ENCODE measurements at regions not wholly inside any gene's neighbourhood (a gene's known extent, or its start where the extent isn't known, plus 50 kb on each side); places are given as distances from the start of the nearest gene placed in this dataset.

DNA sequence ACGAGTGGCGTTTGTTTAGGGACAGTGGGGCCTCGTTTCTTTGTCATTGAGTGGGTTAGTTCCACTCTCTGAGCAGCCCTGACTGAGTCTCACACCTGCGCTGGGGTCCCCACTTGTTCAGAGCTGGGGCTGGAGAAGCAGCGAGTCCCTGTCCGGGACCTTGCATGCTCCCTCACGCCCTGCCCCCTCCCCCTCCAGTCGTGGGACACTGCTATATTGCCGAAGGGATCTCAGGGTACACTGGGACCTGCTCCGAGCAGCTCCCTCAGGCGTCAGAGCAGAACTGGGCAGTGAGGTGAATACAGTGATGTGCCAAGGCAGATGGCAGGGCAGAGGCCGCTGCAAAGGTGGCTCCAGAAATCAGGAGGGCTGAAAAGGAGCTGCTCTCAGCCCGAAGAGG lies 59.9 kb upstream of the KLF13 start:
- H3K27ac ChIP-seq, result no peak overlapping the region

DNA sequence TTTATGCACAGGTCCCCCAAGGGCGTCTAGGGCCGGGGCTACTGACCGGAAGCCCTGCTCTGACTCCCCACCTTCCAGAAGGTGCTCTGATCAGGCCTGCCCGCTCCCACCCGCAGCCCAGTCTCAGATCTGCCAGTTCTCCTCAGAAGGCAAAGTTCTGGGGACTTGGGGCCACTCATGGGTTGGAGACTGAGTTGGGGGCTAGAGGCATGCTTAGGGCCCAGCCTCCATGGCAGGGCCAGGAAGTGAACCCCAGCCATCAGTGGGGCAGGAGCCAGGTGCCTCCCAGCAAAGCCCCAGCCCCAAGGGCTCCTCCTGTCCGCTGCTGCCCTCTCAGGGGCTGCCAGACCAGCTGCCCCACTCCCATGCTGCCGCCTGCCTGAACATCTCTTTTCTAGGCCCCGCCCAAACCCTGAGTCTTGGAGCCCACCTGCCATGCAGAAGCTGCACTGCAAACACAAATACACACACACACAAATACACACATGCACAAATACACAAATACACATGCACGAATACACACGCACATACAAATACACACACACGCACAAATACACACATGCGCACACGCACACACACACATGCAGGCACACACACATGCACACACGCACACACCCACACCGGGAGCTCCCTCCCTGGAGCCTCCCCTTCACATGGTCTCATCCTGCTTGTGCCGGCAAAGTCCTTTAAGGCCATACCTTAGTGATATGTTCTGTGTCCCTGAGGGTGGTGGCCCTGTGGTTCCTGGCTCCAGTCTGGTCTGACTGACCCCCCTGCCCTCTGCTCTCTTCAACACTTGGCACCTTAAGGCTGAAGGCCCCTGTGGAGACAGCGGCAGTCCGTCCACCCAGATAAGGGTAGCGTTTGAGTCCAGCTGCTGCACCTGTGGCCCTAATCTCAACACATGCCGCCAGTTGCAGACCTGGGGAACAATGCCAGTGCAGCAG lies 59.2 kb upstream of the KLF13 start:
- no peak for TF ChIP-seq POLR2A (IDR thresholded peaks at IDR 0.05)
- TF ChIP-seq, protein P1, sequence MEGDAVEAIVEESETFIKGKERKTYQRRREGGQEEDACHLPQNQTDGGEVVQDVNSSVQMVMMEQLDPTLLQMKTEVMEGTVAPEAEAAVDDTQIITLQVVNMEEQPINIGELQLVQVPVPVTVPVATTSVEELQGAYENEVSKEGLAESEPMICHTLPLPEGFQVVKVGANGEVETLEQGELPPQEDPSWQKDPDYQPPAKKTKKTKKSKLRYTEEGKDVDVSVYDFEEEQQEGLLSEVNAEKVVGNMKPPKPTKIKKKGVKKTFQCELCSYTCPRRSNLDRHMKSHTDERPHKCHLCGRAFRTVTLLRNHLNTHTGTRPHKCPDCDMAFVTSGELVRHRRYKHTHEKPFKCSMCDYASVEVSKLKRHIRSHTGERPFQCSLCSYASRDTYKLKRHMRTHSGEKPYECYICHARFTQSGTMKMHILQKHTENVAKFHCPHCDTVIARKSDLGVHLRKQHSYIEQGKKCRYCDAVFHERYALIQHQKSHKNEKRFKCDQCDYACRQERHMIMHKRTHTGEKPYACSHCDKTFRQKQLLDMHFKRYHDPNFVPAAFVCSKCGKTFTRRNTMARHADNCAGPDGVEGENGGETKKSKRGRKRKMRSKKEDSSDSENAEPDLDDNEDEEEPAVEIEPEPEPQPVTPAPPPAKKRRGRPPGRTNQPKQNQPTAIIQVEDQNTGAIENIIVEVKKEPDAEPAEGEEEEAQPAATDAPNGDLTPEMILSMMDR (IDR thresholded peaks at IDR 0.05), result no peak
- intact Hi-C loops (cut with DNase I; ENCODE audit: low total_unique reads), result no loop called here
- no peaks in the 10 kb centered on the region for H3K9me3 ChIP-seq
- H3K36me3 ChIP-seq (ENCODE audit: low read depth, missing control alignments), result no peaks in the 10 kb centered on the region
- no peak overlapping the region for H3K4me3 ChIP-seq
- peak; percentile 8 for DNase-seq
- no peak overlapping the region for H3K27ac ChIP-seq
- peaks cover 5% of the 10 kb centered on the region for H3K4me1 ChIP-seq
- no peaks in the 10 kb centered on the region for H3K27me3 ChIP-seq
- 81 to 95% methylated on average over 12 to 20 of the region's 20 CpGs for WGBS, 2 donors

More for the DNA sequence above, 59.9 kb upstream of the KLF13 start:
- H3K4me3 ChIP-seq, result no peak overlapping the region
- no peaks in the 10 kb centered on the region for H3K9me3 ChIP-seq
- TF ChIP-seq, protein P1 (IDR thresholded peaks at IDR 0.05), result no peak
- no peak for TF ChIP-seq POLR2A (IDR thresholded peaks at IDR 0.05)
- no peaks in the 10 kb centered on the region for H3K36me3 ChIP-seq (ENCODE audit: low read depth, missing control alignments)
- 86 to 88% methylated on average over 6 to 13 of the region's 13 CpGs for WGBS, 2 donors
- intact Hi-C loops (cut with DNase I; ENCODE audit: low total_unique reads), result no loop called here
- DNase-seq, result peak; percentile 9
- H3K4me1 ChIP-seq, result peaks cover 5% of the 10 kb centered on the region
- H3K27me3 ChIP-seq, result no peaks in the 10 kb centered on the region

DNA sequence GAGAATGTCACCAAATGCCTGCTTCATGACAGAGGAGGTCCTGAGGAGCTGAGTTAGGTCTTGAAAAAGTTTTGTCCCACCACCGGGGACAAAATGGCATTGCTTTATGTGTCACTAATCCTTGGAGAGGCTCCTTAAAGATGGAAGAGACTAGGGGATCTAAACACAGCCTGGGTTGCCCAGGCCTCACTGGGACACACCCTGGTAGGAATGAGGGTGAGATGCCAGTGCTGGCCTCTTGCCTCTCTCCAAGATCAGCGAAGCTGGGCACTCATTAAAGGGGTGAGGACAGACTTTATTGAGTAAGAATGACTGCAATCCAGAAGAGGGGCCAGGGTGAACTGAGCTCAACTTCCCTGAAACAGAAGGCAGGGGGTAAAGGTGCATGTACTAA lies 58.5 kb upstream of the KLF13 start:
- peak; percentile 0 for DNase-seq
- intact Hi-C loops (cut with DNase I; ENCODE audit: low total_unique reads), result no loop called here
- Histone ChIP-seq H3K4me3 (no peak overlapping the region), H3K9me3 (no peaks in the 10 kb centered on the region), H3K27me3 (no peaks in the 10 kb centered on the region), H3K27ac (no peak overlapping the region), H3K36me3 (ENCODE audit: low read depth, missing control alignments) (no peaks in the 10 kb centered on the region), H3K4me1 (peaks cover 5% of the 10 kb centered on the region)
- WGBS, 2 donors, result 92 to 95% methylated on average over 2 of the region's 2 CpGs
- TF ChIP-seq POLR2A (IDR thresholded peaks at IDR 0.05), result no peak
- TF ChIP-seq, protein P1 (IDR thresholded peaks at IDR 0.05), result no peak

DNA sequence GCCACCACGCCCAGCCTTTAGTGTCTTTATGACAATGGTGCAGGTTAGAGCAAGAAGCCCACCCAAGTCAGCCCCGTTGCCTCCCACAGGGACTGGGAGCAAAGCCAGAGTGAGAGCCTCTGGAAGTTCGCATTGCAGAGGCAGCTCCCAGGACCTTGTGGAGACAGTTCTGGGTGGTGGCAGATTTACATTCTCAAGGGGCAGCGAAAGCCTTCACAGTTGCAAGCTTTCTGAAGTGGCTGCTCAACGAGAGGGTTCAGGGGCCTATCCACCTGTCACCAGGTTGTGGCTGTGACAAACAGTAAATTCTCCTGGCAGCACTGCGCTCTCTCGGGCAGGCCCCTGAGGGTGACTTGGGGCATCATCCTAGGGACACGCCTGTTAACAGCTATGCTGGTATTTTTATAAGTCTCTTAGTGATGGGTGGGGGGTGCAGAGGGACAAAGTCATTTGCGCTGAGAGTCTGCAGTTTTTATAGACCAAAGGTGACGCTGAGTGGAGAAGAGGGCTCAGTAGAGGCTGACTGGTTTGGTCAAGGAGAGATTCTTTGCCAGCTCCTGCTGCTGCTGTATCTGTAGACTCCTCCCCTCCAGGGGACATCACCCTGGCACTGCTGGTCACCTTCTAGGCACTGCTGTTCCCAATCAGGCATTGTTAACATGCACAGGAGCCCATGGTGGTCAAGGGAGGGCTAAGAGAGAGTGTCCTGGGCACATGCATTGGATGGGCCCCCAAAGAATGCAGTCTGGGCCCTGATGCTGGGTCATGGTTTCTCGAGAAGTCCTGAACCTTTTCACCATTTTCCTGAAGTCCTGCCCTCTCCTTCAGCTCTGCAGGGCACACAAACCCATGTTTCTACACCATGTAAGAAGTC lies 57.5 kb upstream of the KLF13 start:
- Histone ChIP-seq H3K36me3 (ENCODE audit: low read depth, missing control alignments) (no peaks in the 10 kb centered on the region), H3K27ac (no peak overlapping the region), H3K27me3 (no peaks in the 10 kb centered on the region), H3K4me3 (no peak overlapping the region), H3K4me1 (peaks cover under 1% of the 10 kb centered on the region), H3K9me3 (no peaks in the 10 kb centered on the region)
- TF ChIP-seq, protein P1 (IDR thresholded peaks at IDR 0.05), result no peak
- no peak for TF ChIP-seq POLR2A (IDR thresholded peaks at IDR 0.05)
- peak; percentile 2 for DNase-seq
- intact Hi-C loops (cut with DNase I; ENCODE audit: low total_unique reads), result no loop called here
- WGBS, 2 donors, result 89 to 90% methylated on average over 10 to 11 of the region's 11 CpGs

All from testis (tissue), 2 donors.